Bronchial epithelial cell (primary cell): ENCODE measurements at regions not wholly inside any gene's neighbourhood (a gene's known extent, or its start where the extent isn't known, plus 50 kb on each side); places are given as distances from the start of the nearest gene placed in this dataset.

Source experiments
- DNase-seq: peaks from one replicate; pipeline ENCODE4 v3.0.0-alpha.2; 2010; ENCODE audit warnings: low read depth
- FAIRE-seq: peaks from 2 replicates; lab custom pipeline; 2011; peaks lifted over from hg19 to GRCh38; lab: Jason Lieb, UNC
- H3K27me3 ChIP-seq: 2 replicates; pipeline ENCODE4 v1.5.1; 2011; ENCODE audit warnings: low read length; ENCODE audit not compliant: control insufficient read depth, insufficient read depth
- H3K36me3 ChIP-seq: 2 replicates; pipeline ENCODE4 v1.5.1; 2011; ENCODE audit warnings: low read length; ENCODE audit not compliant: control insufficient read depth, insufficient read depth
- H3K4me3 ChIP-seq: 2 replicates; pipeline ENCODE4 v1.5.1; 2011; ENCODE audit warnings: mild to moderate bottlenecking, low read depth, low read length, control low read depth
- TF ChIP-seq, protein P1 (sequence below): IDR thresholded peaks from 2 replicates; pipeline ENCODE4 v1.5.1; 2011; ENCODE audit warnings: mild to moderate bottlenecking, moderate library complexity, low read length, control low read depth, inconsistent platforms; ENCODE audit not compliant: insufficient read depth, severe bottlenecking

GRCh38 chr14:98347686-98348085, 924.3 kb downstream of the BCL11B start:
- no peaks in the 10 kb centered on the region for H3K27me3 ChIP-seq
- H3K36me3 ChIP-seq = no peaks in the 10 kb centered on the region
- TF ChIP-seq, protein P1, sequence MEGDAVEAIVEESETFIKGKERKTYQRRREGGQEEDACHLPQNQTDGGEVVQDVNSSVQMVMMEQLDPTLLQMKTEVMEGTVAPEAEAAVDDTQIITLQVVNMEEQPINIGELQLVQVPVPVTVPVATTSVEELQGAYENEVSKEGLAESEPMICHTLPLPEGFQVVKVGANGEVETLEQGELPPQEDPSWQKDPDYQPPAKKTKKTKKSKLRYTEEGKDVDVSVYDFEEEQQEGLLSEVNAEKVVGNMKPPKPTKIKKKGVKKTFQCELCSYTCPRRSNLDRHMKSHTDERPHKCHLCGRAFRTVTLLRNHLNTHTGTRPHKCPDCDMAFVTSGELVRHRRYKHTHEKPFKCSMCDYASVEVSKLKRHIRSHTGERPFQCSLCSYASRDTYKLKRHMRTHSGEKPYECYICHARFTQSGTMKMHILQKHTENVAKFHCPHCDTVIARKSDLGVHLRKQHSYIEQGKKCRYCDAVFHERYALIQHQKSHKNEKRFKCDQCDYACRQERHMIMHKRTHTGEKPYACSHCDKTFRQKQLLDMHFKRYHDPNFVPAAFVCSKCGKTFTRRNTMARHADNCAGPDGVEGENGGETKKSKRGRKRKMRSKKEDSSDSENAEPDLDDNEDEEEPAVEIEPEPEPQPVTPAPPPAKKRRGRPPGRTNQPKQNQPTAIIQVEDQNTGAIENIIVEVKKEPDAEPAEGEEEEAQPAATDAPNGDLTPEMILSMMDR = no peak
- FAIRE-seq (no peak), DNase-seq (no peak)
- H3K4me3 ChIP-seq = no peak overlapping the region

GRCh38 chr14:98348505-98348904, 923.5 kb downstream of the BCL11B start:
- no peak for FAIRE-seq

GRCh38 chr14:98350213-98350612, 921.8 kb downstream of the BCL11B start:
- FAIRE-seq (peak; percentile 58), DNase-seq (peak; percentile 41)
- no peaks in the 10 kb centered on the region for H3K36me3 ChIP-seq
- H3K4me3 ChIP-seq = no peak overlapping the region
- TF ChIP-seq, protein P1 = no peak
- H3K27me3 ChIP-seq = no peaks in the 10 kb centered on the region

More at GRCh38 chr14:98348505-98348904, 923.5 kb downstream of the BCL11B start:
- TF ChIP-seq, protein P1 = no peak
- Histone ChIP-seq H3K36me3 (no peaks in the 10 kb centered on the region), H3K4me3 (no peak overlapping the region), H3K27me3 (no peaks in the 10 kb centered on the region)
- DNase-seq = no peak

GRCh38 chr14:98364961-98365360, 907.0 kb downstream of the BCL11B start:
- H3K4me3 ChIP-seq = no peak overlapping the region
- FAIRE-seq (no peak), DNase-seq (no peak)
- H3K36me3 ChIP-seq = no peaks in the 10 kb centered on the region
- TF ChIP-seq, protein P1 = no peak
- H3K27me3 ChIP-seq = no peaks in the 10 kb centered on the region

GRCh38 chr14:98366429-98366828, 905.6 kb downstream of the BCL11B start:
- FAIRE-seq (no peak), DNase-seq (no peak)
- H3K36me3 ChIP-seq = no peaks in the 10 kb centered on the region
- TF ChIP-seq, protein P1 = no peak
- H3K4me3 ChIP-seq = no peak overlapping the region
- H3K27me3 ChIP-seq = no peaks in the 10 kb centered on the region

- H3K36me3 ChIP-seq = no peaks in the 10 kb centered on the region
- no peaks in the 10 kb centered on the region for H3K27me3 ChIP-seq
- TF ChIP-seq, protein P1 = no peak
- FAIRE-seq (no peak), DNase-seq (peak; percentile 82)
- no peak overlapping the region for H3K4me3 ChIP-seq
These were observed 903.8 kb downstream of the BCL11B start for GRCh38 chr14:98368221-98368620.
